ENCODE measurements at regions not wholly inside any gene's neighbourhood (a gene's known extent, or its start where the extent isn't known, plus 50 kb on each side); places are given as distances from the start of the nearest gene placed in this dataset.

DNA sequence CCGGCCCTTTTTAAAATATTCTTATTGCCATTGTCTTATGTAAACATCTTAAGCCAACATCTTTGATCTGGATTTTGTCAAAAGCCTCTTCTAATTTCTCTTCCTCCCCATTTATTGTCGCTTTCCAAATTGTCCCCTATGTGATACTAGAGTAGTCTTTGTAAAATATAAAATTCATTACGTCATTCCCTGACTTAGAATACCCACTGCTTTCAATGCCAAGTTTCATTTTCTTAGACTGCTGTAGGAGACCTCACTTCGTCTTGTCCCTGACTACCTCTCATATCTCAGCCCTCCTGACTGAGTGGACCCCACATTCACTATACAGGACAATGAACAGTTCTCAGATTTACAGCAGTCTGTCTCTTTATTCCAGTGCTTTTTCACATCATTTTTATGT is 633.9 kb upstream of the LMO3 start:
- TF ChIP-seq, protein P1, sequence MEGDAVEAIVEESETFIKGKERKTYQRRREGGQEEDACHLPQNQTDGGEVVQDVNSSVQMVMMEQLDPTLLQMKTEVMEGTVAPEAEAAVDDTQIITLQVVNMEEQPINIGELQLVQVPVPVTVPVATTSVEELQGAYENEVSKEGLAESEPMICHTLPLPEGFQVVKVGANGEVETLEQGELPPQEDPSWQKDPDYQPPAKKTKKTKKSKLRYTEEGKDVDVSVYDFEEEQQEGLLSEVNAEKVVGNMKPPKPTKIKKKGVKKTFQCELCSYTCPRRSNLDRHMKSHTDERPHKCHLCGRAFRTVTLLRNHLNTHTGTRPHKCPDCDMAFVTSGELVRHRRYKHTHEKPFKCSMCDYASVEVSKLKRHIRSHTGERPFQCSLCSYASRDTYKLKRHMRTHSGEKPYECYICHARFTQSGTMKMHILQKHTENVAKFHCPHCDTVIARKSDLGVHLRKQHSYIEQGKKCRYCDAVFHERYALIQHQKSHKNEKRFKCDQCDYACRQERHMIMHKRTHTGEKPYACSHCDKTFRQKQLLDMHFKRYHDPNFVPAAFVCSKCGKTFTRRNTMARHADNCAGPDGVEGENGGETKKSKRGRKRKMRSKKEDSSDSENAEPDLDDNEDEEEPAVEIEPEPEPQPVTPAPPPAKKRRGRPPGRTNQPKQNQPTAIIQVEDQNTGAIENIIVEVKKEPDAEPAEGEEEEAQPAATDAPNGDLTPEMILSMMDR (IDR thresholded peaks at IDR 0.05): no peak
- TF ChIP-seq POLR2A (IDR thresholded peaks at IDR 0.05): no peak

Measured in Peyer's patch (tissue), 4 donors.